OCI-LY7 (cell line): ENCODE measurements at regions not wholly inside any gene's neighbourhood (a gene's known extent, or its start where the extent isn't known, plus 50 kb on each side); places are given as distances from the start of the nearest gene placed in this dataset.

ENCODE experiments used
- CTCF ChIP-seq: fragments of 200-600 bp; sonication (generic); conservative IDR thresholded peaks from 2 replicates; pipeline ENCODE4 v1.5.1; 2014; ENCODE audit warnings: mild to moderate bottlenecking, antibody characterized with exemption, low read length, moderate library complexity, mixed read lengths
- EZH2phosphoT487 ChIP-seq: fragments of 200-600 bp; sonication (generic); IDR thresholded peaks from 2 replicates; pipeline ENCODE4 v1.6.1; 2018; ENCODE audit warnings: low read depth, borderline replicate concordance, mild to moderate bottlenecking, mixed run types, antibody characterized with exemption, low read length, moderate library complexity, mixed read lengths

- no peak for TF ChIP-seq EZH2phosphoT487
- TF ChIP-seq CTCF = no peak
Observed at GRCh38 chr18:55805666-55806065, 217.7 kb upstream of the TCF4 start.
